K562 (cell line): ENCODE measurements at regions not wholly inside any gene's neighbourhood (a gene's known extent, or its start where the extent isn't known, plus 50 kb on each side); places are given as distances from the start of the nearest gene placed in this dataset.

Experiments used
- ATAC-seq: fragments of 200-7000 bp; cut with Tn5 transposase; 3 replicates; pipeline ENCODE4 v1.9.1; 2020; ENCODE audit warnings: moderate library complexity
- BruUV-seq: library from RNA; stranded (reverse); fragments of 400-500 nt; replicated peaks from 2 replicates; lab custom pipeline; 2021; lab: Mats Ljungman, UMichigan
- CTCF ChIA-PET: fragments of 300-600 bp; formaldehyde crosslinking; extraction: SDS; loops from one replicate; lab custom pipeline; 2021; ENCODE audit warnings: low intra/inter-chr PET ratio; lab: Yijun Ruan, JAX
- POLR2A ChIA-PET: fragments of 300-600, 350-650 bp; sonication (Branson Sonifier 250); formaldehyde crosslinking; extraction: SDS; loops from one replicate; lab custom pipeline; 2021; ENCODE audit warnings: antibody characterized with exemption, inconsistent platforms; lab: Yijun Ruan, JAX
- DNase-seq, 4 experiments: peaks; one replicate each; pipeline versions ENCODE4 v3.0.0 to v3.0.0-alpha.2; 2011 to 2018; ENCODE audit warnings: low spot score in 3 of 4, mixed read lengths in 3 of 4; ENCODE audit errors: extremely low read depth in 1 of 4
- FAIRE-seq: peaks from 2 replicates; lab custom pipeline; 2011; peaks lifted over from hg19 to GRCh38; lab: Jason Lieb, UNC
- H2AFZ ChIP-seq: 2 replicates; pipeline ENCODE4 v1.6.0; 2011; ENCODE audit warnings: low read depth, low read length, control low read depth, inconsistent platforms
- H3K27ac ChIP-seq: fragments of 200-600 bp; 3 replicates; pipeline ENCODE4 v1.8.0; 2011; ENCODE audit warnings: low read depth, mild to moderate bottlenecking, control low read depth, inconsistent platforms, low read length, moderate library complexity, mixed read lengths; ENCODE audit errors: extremely low read depth
- H3K27me3 ChIP-seq, 2 experiments: fragments of 300-600 bp in 1 of 2; 2 replicates in 1 of 2; 3 replicates in 1 of 2; pipeline versions ENCODE4 v1.6.0 to v1.8.0; 2011; ENCODE audit warnings: inconsistent platforms in 2 of 2, low read length in 2 of 2, mild to moderate bottlenecking in 1 of 2, mixed read lengths in 1 of 2, moderate library complexity in 1 of 2; ENCODE audit not compliant: control insufficient read depth in 2 of 2, insufficient read depth in 2 of 2
- H3K36me3 ChIP-seq: fragments of 300-600 bp; 3 replicates; pipeline ENCODE4 v1.8.0; 2011; ENCODE audit warnings: mild to moderate bottlenecking, low read length, inconsistent platforms; ENCODE audit not compliant: control insufficient read depth, insufficient read depth
- H3K4me1 ChIP-seq, 2 experiments: fragments of 200-600 bp in 1 of 2; replicated peaks in 1 of 2; 2 replicates in 1 of 2; 3 replicates in 1 of 2; pipeline versions ENCODE4 v1.5.1 to v1.8.0; 2011; ENCODE audit warnings: inconsistent platforms in 2 of 2, low read length in 2 of 2, mild to moderate bottlenecking in 1 of 2, mixed read lengths in 1 of 2, moderate library complexity in 1 of 2; ENCODE audit not compliant: control insufficient read depth in 2 of 2, insufficient read depth in 2 of 2
- H3K4me2 ChIP-seq: 2 replicates; pipeline ENCODE4 v1.6.1; 2011; ENCODE audit warnings: low read length, control low read depth, inconsistent platforms, mixed read lengths; ENCODE audit not compliant: insufficient read depth
- H3K4me3 ChIP-seq: fragments of 200-600 bp; sonication (generic), shearing (Covaris generic); 2 replicates; pipeline ENCODE4 v1.5.1; 2016; ENCODE audit warnings: control low read depth, inconsistent platforms
- H3K79me2 ChIP-seq: fragments of 200-600 bp; 3 replicates; pipeline ENCODE4 v1.8.0; 2011; ENCODE audit warnings: low read length, inconsistent platforms; ENCODE audit not compliant: control insufficient read depth, insufficient read depth
- H3K9ac ChIP-seq, 2 experiments: 2 replicates each; pipeline versions ENCODE4 v1.6.0 to v1.6.1; 2011; ENCODE audit warnings: low read depth in 2 of 2, low read length in 2 of 2, control low read depth in 1 of 2, inconsistent platforms in 1 of 2, mild to moderate bottlenecking in 1 of 2, mixed read lengths in 1 of 2; ENCODE audit not compliant: insufficient read depth in 1 of 2
- H3K9me1 ChIP-seq: one replicate; pipeline ENCODE4 v1.6.0; 2011; ENCODE audit warnings: inconsistent platforms, mild to moderate bottlenecking, low read length, moderate library complexity; ENCODE audit not compliant: control insufficient read depth, insufficient read depth
- H3K9me3 ChIP-seq: replicated peaks from 2 replicates; pipeline ENCODE4 v1.5.1; 2011; ENCODE audit warnings: low read depth, low read length, inconsistent platforms; ENCODE audit not compliant: control insufficient read depth, insufficient read depth
- H4K20me1 ChIP-seq: replicated peaks from 2 replicates; pipeline ENCODE4 v1.6.1; 2011; ENCODE audit warnings: low read length, inconsistent platforms, mixed read lengths; ENCODE audit not compliant: control insufficient read depth, insufficient read depth
- EWSR1 ChIP-seq: fragments of 450-650 bp; IDR thresholded peaks from 2 replicates; pipeline ENCODE4 v1.6.1; 2018; ENCODE audit warnings: borderline replicate concordance, mild to moderate bottlenecking, low read depth, moderate library complexity; ENCODE audit not compliant: partially characterized antibody
- FOS ChIP-seq: IDR thresholded peaks from 3 replicates; pipeline ENCODE4 v1.6.1; 2011; ENCODE audit not compliant: insufficient read length; ENCODE audit errors: extremely low read depth
- KDM1A ChIP-seq, 2 experiments: fragments of 450-650 bp; IDR thresholded peaks; 2 replicates each; pipeline ENCODE4 v1.6.1; 2016; ENCODE audit warnings: mild to moderate bottlenecking in 2 of 2
- LARP7 ChIP-seq: fragments of 450-650 bp; IDR thresholded peaks from 2 replicates; pipeline ENCODE4 v1.6.1; 2016
- NCOA2 ChIP-seq, 2 experiments: fragments of 450-650 bp; IDR thresholded peaks; 2 replicates each; pipeline ENCODE4 v1.6.1; 2018; ENCODE audit warnings: mild to moderate bottlenecking in 2 of 2, moderate library complexity in 1 of 2; ENCODE audit not compliant: partially characterized antibody in 2 of 2
- NR3C1 ChIP-seq: sonication (generic); formaldehyde crosslinking; IDR thresholded peaks from 2 replicates; pipeline ENCODE4 v1.8.1; 2022; ENCODE audit warnings: missing genetic modification reagents
- NRF1 ChIP-seq, 2 experiments: fragments of 450-650 bp; IDR thresholded peaks in 1 of 2; conservative IDR thresholded peaks in 1 of 2; 2 replicates each; pipeline ENCODE4 v1.6.1; 2014; ENCODE audit warnings: mild to moderate bottlenecking in 2 of 2
- ZBTB7A ChIP-seq: IDR thresholded peaks from 2 replicates; pipeline ENCODE4 v1.6.1; 2011; ENCODE audit warnings: low read depth, mild to moderate bottlenecking, low read length, moderate library complexity, borderline replicate concordance; ENCODE audit not compliant: control insufficient read depth
- ZNF324 ChIP-seq: fragments of 250-450 bp; sonication (Bioruptor Pico); IDR thresholded peaks from 2 replicates; pipeline ENCODE4 v1.4.0; 2020; ENCODE audit warnings: mild to moderate bottlenecking
- ZNF444 ChIP-seq: fragments of 250-450 bp; sonication (Bioruptor Pico); IDR thresholded peaks from 2 replicates; pipeline ENCODE4 v1.4.0; 2020; ENCODE audit warnings: mild to moderate bottlenecking, moderate library complexity
- WGBS: fragments of 100-300 bp; shearing (Covaris generic); methylation state at CpG from one replicate; pipeline ENCODE4 v1.1.6; 2016; ENCODE audit warnings: low coverage, mixed read lengths; ENCODE audit not compliant: insufficient coverage; ENCODE audit errors: missing lambda C conversion rate; 5-methylcytosine and 5-hydroxymethylcytosine counted together
- in situ Hi-C: fragments of 300-500 bp; cut with MboI; formaldehyde crosslinking; loops from 4 replicates; pipeline ENCODE4 v1.15.0; 2018; ENCODE audit warnings: inconsistent platforms, mixed read lengths
- intact Hi-C: fragments of 100-400 bp; cut with micrococcal nuclease; formaldehyde crosslinking; loops from 2 replicates; pipeline ENCODE4 v1.14.2; 2022

DNA sequence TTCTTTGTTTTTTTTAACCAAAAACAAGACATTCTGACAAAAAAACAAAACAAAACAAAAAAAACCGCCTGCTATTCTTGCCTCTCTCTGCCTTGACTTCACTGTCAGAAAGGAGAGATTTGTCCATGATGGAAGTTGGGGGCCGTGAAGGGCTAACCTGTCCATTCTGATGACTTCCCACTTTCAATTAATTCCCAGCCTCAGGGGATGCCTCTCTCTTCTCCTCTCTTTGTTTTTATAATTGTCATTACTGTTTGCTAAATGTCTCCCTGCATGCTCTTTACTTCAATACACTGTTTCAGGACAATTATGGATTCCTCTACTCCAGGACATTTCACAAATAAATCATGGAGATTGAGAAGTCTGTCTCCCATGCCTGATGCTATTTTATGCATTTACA, 130.5 kb upstream of the CNR1 start:
- Histone ChIP-seq H4K20me1 (no peaks in the 10 kb centered on the region), H3K4me1 (peaks cover 0 to 9% of the 10 kb centered on the region in 2 experiments; a peak in 2 of 5 replicates), H3K4me2 (no peak overlapping the region), H3K9me1 (no peaks in the 10 kb centered on the region), H3K9me3 (no peaks in the 10 kb centered on the region), H3K36me3 (no peaks in the 10 kb centered on the region), H3K9ac (no peak overlapping the region), H3K4me3 (no peak overlapping the region), H3K79me2 (no peaks in the 10 kb centered on the region), H2AFZ (no peak overlapping the region), H3K27me3 (no peaks in the 10 kb centered on the region; a peak in 1 of 5 replicates), H3K27ac (no peak overlapping the region)
- BruUV-seq, result no TSS peak
- intact Hi-C loops, result no loop called here
- 28% methylated on average over 2 of the region's 2 CpGs for WGBS
- TF ChIP-seq ZNF444 (no peak), EWSR1 (no peak), NRF1 (conservative IDR thresholded peaks at IDR 0.05 in 1 of 2, IDR thresholded peaks at IDR 0.05 in 1 of 2) (no peak), NR3C1 (no peak), NCOA2 (IDR thresholded peaks at IDR 0.05; ENCODE audit: partially characterized antibody in 2 of 2) (no peak), LARP7 (no peak), FOS (no peak), ZBTB7A (no peak), KDM1A (IDR thresholded peaks at IDR 0.05) (no peak), ZNF324 (CRISPR knock-in tag) (no peak)
- DNase-seq, result no peak
- no peak for ATAC-seq
- CTCF ChIA-PET, result no interaction called here
- POLR2A ChIA-PET, result no interaction called here
- no peak for FAIRE-seq
- in situ Hi-C loops, result no loop called here
